ENCODE measurements at regions not wholly inside any gene's neighbourhood (a gene's known extent, or its start where the extent isn't known, plus 50 kb on each side); places are given as distances from the start of the nearest gene placed in this dataset.

DNA sequence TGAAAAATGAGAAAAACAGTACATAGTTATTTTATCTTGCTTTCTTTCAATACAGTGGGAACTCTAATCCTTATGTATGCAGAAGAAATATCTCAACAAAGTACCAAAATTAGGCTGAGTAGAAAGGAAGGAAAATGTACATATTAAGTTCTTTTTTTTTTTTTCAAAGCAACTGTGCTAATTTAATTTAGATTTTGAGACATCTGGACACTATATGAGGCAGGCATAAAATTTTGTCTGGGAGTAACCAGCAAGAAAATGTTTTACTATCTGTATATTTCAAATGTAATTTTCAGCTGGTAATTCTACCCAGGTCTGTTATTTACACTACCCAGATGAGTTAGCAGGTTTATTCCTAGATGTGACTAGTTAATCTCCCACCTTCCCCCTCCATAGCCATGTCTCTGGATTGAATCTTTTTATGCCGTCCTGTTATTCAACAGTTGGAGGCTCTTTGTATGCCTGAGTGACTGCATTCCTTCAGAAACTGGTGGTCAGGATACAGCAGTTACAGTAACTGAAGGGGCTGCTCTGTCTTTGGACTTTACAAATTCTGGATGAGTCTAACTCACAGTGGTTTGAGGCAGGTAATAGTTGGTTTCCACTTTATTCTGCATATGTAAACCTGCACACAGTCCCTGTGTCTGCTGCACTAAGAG lies 633.6 kb downstream of the PCDH18 start:
- Mint-ChIP-seq H3K4me3 (no peak overlapping the region), H3K9me3 (no peaks in the 10 kb centered on the region), H3K4me1 (peaks cover 5% of the 10 kb centered on the region), H3K27ac (peak overlapping the region in 2 of 3 experiments; percentile 59 to 64), H3K27me3 (ENCODE audit: low read depth) (no peaks in the 10 kb centered on the region), H3K36me3 (ENCODE audit: low read depth) (no peaks in the 10 kb centered on the region)
- no peak for TF ChIP-seq CTCF (IDR thresholded peaks at IDR 0.05; ENCODE audit: unreplicated experiment in 3 of 3)

GRCh38 chr4:136893573-136893972 lies 638.7 kb downstream of the PCDH18 start:
- H3K9me3 Mint-ChIP-seq = no peaks in the 10 kb centered on the region
- TF ChIP-seq CTCF (IDR thresholded peaks at IDR 0.05; ENCODE audit: unreplicated experiment in 3 of 3) = no peak
- H3K4me1 Mint-ChIP-seq = no peaks in the 10 kb centered on the region
- no peak overlapping the region for H3K27ac Mint-ChIP-seq
- H3K27me3 Mint-ChIP-seq (ENCODE audit: low read depth) = no peaks in the 10 kb centered on the region
- no peaks in the 10 kb centered on the region for H3K36me3 Mint-ChIP-seq (ENCODE audit: low read depth)
- no peak overlapping the region for H3K4me3 Mint-ChIP-seq

DNA sequence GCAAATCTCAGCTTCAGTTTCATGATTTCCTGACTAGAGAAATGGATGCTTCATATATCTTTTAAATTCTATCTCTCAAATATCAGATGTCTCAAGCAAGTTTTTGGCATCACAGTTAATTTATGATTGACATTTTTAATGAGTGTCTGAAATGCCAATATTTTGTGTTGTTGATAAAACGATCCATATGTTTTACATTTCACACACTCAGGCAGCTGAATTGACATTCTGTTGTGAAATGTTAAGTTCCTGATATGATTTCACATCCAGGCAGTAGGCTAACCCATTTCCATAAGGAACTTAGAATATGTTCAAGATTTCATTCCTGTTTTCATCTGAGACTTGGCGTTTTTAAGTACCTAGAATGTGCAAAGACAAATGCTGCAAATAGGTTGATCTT lies 650.6 kb downstream of the PCDH18 start:
- Mint-ChIP-seq H3K27ac (no peak overlapping the region), H3K4me1 (no peaks in the 10 kb centered on the region), H3K4me3 (no peak overlapping the region), H3K36me3 (ENCODE audit: low read depth) (no peaks in the 10 kb centered on the region), H3K27me3 (ENCODE audit: low read depth) (no peaks in the 10 kb centered on the region), H3K9me3 (no peaks in the 10 kb centered on the region)
- TF ChIP-seq CTCF (IDR thresholded peaks at IDR 0.05; ENCODE audit: unreplicated experiment in 3 of 3) = no peak

GRCh38 chr4:136873555-136873954 lies 658.7 kb downstream of the PCDH18 start:
- peaks cover 3% of the 10 kb centered on the region for H3K9me3 Mint-ChIP-seq
- TF ChIP-seq CTCF (IDR thresholded peaks at IDR 0.05; ENCODE audit: unreplicated experiment in 3 of 3) = no peak
- no peaks in the 10 kb centered on the region for H3K27me3 Mint-ChIP-seq (ENCODE audit: low read depth)
- H3K36me3 Mint-ChIP-seq (ENCODE audit: low read depth) = no peaks in the 10 kb centered on the region
- no peak overlapping the region for H3K4me3 Mint-ChIP-seq
- H3K27ac Mint-ChIP-seq = peak overlapping the region in 1 of 3 experiments; percentile 58
- H3K4me1 Mint-ChIP-seq = no peaks in the 10 kb centered on the region

DNA sequence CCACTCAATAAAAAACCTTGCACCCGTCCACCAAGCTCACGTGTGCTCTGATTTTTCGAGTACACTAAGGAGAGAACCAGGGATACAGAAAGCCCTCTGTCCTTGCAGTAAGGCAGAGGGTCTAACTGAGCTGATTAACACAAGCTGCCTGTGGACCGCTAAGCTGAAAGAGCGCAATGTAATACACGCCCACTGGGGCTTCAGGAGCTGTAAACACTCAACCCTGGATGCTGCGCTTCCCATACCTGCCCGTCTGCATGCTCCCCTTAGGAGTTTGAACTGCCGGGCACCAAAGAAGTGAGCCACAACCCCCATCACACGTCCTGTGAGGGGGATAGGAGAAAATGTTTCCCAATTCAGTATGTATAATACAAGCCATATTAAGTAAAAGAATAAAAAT lies 664.8 kb downstream of the PCDH18 start:
- H3K27me3 Mint-ChIP-seq (ENCODE audit: low read depth) = no peaks in the 10 kb centered on the region
- no peak overlapping the region for H3K4me3 Mint-ChIP-seq
- H3K36me3 Mint-ChIP-seq (ENCODE audit: low read depth) = no peaks in the 10 kb centered on the region
- H3K4me1 Mint-ChIP-seq = peaks cover 25% of the 10 kb centered on the region
- TF ChIP-seq CTCF (IDR thresholded peaks at IDR 0.05; ENCODE audit: unreplicated experiment in 3 of 3) = no peak
- H3K9me3 Mint-ChIP-seq = peaks cover 3% of the 10 kb centered on the region
- no peak overlapping the region for H3K27ac Mint-ChIP-seq

DNA sequence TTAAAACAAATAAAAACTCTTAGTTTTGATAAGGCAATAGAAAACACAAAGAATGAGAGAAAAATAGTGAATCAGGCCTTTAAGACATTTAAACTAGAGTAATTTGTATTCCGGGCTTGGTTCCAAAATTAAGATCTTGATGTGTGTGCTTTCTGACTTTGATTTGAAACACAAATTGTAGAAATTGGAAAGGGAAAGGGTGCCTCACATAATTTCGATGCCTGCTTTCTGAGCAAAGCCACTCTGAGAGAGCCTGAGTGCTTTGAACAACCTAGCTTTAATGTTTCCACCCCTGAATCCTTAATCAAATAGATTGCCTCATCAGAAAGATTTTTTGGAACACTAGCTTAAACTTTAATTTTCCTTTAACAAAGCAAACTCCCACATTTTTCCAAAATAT lies 666.8 kb downstream of the PCDH18 start:
- H3K4me3 Mint-ChIP-seq = no peak overlapping the region
- H3K9me3 Mint-ChIP-seq = peaks cover under 1% of the 10 kb centered on the region
- no peaks in the 10 kb centered on the region for H3K27me3 Mint-ChIP-seq (ENCODE audit: low read depth)
- TF ChIP-seq CTCF (IDR thresholded peaks at IDR 0.05; ENCODE audit: unreplicated experiment in 3 of 3) = no peak
- H3K4me1 Mint-ChIP-seq = peaks cover 30% of the 10 kb centered on the region
- H3K36me3 Mint-ChIP-seq (ENCODE audit: low read depth) = no peaks in the 10 kb centered on the region
- peak overlapping the region; percentile 57 to 87 (median 87) for H3K27ac Mint-ChIP-seq

Data from nephron (organoid).